GM21786 (cell line): ENCODE measurements at regions not wholly inside any gene's neighbourhood (a gene's known extent, or its start where the extent isn't known, plus 50 kb on each side); places are given as distances from the start of the nearest gene placed in this dataset.

Experiments used
- ATAC-seq: cut with Tn5 transposase; IDR thresholded peaks from one replicate; pipeline ENCODE4 v1.9.1; 2021; ENCODE audit not compliant: unreplicated experiment

- no peak for ATAC-seq
These were observed 85.4 kb upstream of the NR4A3 start for GRCh38 chr9:99736291-99736690.

GRCh38 chr9:99737649-99738048 is 84.0 kb upstream of the NR4A3 start:
- ATAC-seq: no peak

GRCh38 chr9:99743006-99743405 is 78.7 kb upstream of the NR4A3 start:
- no peak for ATAC-seq

GRCh38 chr9:99743455-99743854 is 78.2 kb upstream of the NR4A3 start:
- ATAC-seq: no peak

- no peak for ATAC-seq
These were observed 77.6 kb upstream of the NR4A3 start for GRCh38 chr9:99744132-99744531.

GRCh38 chr9:99745085-99745484 is 76.6 kb upstream of the NR4A3 start:
- ATAC-seq: no peak

- ATAC-seq: no peak
These were observed 75.3 kb upstream of the NR4A3 start for GRCh38 chr9:99746406-99746805.

- no peak for ATAC-seq
These were observed 73.4 kb upstream of the NR4A3 start for GRCh38 chr9:99748266-99748665.

- ATAC-seq: no peak
These were observed 73.0 kb upstream of the NR4A3 start for GRCh38 chr9:99748676-99749075.

GRCh38 chr9:99749641-99750040 is 72.0 kb upstream of the NR4A3 start:
- no peak for ATAC-seq

GRCh38 chr9:99750526-99750925 is 71.2 kb upstream of the NR4A3 start:
- no peak for ATAC-seq

- no peak for ATAC-seq
These were observed 69.1 kb upstream of the NR4A3 start for GRCh38 chr9:99752417-99753109.

GRCh38 chr9:99753436-99753835 is 68.2 kb upstream of the NR4A3 start:
- ATAC-seq: no peak

- no peak for ATAC-seq
These were observed 61.3 kb upstream of the NR4A3 start for GRCh38 chr9:99760421-99760820.

- ATAC-seq: peak; percentile 100
These were observed 59.2 kb upstream of the NR4A3 start for GRCh38 chr9:99762470-99762869.
